T-cell (primary cell): ENCODE measurements at regions not wholly inside any gene's neighbourhood (a gene's known extent, or its start where the extent isn't known, plus 50 kb on each side); places are given as distances from the start of the nearest gene placed in this dataset.

Experiments
- ATAC-seq, 4 experiments: fragments of 200-7000 bp in 3 of 4; fragments of 150-1000 bp in 1 of 4; cut with Tn5 transposase; replicated peaks in 1 of 4; 1 replicate in 3 of 4; 2 replicates in 1 of 4; pipeline ENCODE4 v1.10.0; 2021; ENCODE audit warnings: moderate library complexity in 3 of 4, mild to moderate bottlenecking in 2 of 4, moderate number of reproducible peaks in 1 of 4
- CTCF ChIA-PET, 2 donors: fragments of 300-600 bp; sonication (Branson Sonifier 250); formaldehyde crosslinking; loops; one replicate each; lab custom pipeline; 2022; ENCODE audit warnings: antibody characterized with exemption in 2 of 2; lab: Charles Lee
- POLR2A ChIA-PET, 2 donors: fragments of 300-600 bp; sonication (Branson Sonifier 250); formaldehyde crosslinking; loops; one replicate each; lab custom pipeline; 2022; ENCODE audit warnings: antibody characterized with exemption in 2 of 2; lab: Charles Lee
- DNase-seq, 35 experiments: peaks; one replicate each; pipeline versions ENCODE4 v3.0.0 to v3.0.0-alpha.2; 2013 to 2023
- H3K27ac ChIP-seq: one replicate; pipeline ENCODE4 v1.5.1; 2013; ENCODE audit warnings: low read length
- H3K27me3 ChIP-seq, 2 experiments: replicated peaks in 1 of 2; 1 replicate in 1 of 2; 2 replicates in 1 of 2; pipeline versions ENCODE4 v1.6.1 to v1.7.0; 2013; ENCODE audit warnings: low read length in 1 of 2, mixed read lengths in 1 of 2; ENCODE audit not compliant: control insufficient read depth in 2 of 2, insufficient read depth in 2 of 2; ENCODE audit errors: extremely low read depth in 1 of 2
- H3K36me3 ChIP-seq, 2 donors: 1 replicate in 1 of 2; 2 replicates in 1 of 2; pipeline versions ENCODE4 v1.6.1 to v1.7.0; 2013; ENCODE audit warnings: low read length in 1 of 2; ENCODE audit not compliant: control insufficient read depth in 2 of 2, insufficient read depth in 1 of 2; ENCODE audit errors: extremely low read depth in 1 of 2
- H3K4me1 ChIP-seq, 2 experiments: 1 replicate in 1 of 2; 2 replicates in 1 of 2; pipeline versions ENCODE4 v1.6.1 to v1.7.0; 2013; ENCODE audit warnings: low read length in 2 of 2, mixed read lengths in 1 of 2; ENCODE audit not compliant: insufficient read depth in 2 of 2, control insufficient read depth in 1 of 2; ENCODE audit errors: extremely low read depth in 1 of 2
- H3K4me3 ChIP-seq, 2 donors: 1 replicate in 1 of 2; 2 replicates in 1 of 2; pipeline versions ENCODE4 v1.5.1 to v1.7.0; 2013; ENCODE audit warnings: mild to moderate bottlenecking in 2 of 2, low read length in 1 of 2, moderate library complexity in 1 of 2; ENCODE audit not compliant: control insufficient read depth in 1 of 2; ENCODE audit errors: extremely low read depth in 1 of 2
- H3K9me3 ChIP-seq: 2 replicates; pipeline ENCODE4 v1.7.0; 2013
- H3K27ac Mint-ChIP-seq, 2 donors: one replicate each; pipeline ENCODE4 v1.8.0; 2020 to 2021; ENCODE audit warnings: mild to moderate bottlenecking in 2 of 2, mixed read lengths in 2 of 2
- H3K27me3 Mint-ChIP-seq, 2 donors: one replicate each; pipeline ENCODE4 v1.8.0; 2021 to 2022; ENCODE audit warnings: mixed read lengths in 2 of 2
- H3K36me3 Mint-ChIP-seq: one replicate; pipeline ENCODE4 v1.8.0; 2021; ENCODE audit warnings: mixed read lengths
- H3K4me1 Mint-ChIP-seq, 3 donors: one replicate each; pipeline ENCODE4 v1.8.0; 2020 to 2022; ENCODE audit warnings: mixed read lengths in 3 of 3, mild to moderate bottlenecking in 1 of 3
- H3K4me3 Mint-ChIP-seq, 3 donors: one replicate each; pipeline ENCODE4 v1.8.0; 2020 to 2022; ENCODE audit warnings: mild to moderate bottlenecking in 3 of 3, mixed read lengths in 3 of 3, moderate library complexity in 3 of 3
- H3K9me3 Mint-ChIP-seq, 3 donors: one replicate each; pipeline ENCODE4 v1.8.0; 2020 to 2022; ENCODE audit warnings: mixed read lengths in 3 of 3
- WGBS: methylation state at CpG from one replicate; pipeline ENCODE4 v1.1.5; 2013; ENCODE audit warnings: missing lambda C conversion rate; ENCODE audit not compliant: insufficient coverage; 5-methylcytosine and 5-hydroxymethylcytosine counted together

- Mint-ChIP-seq H3K36me3 (no peaks in the 10 kb centered on the region), H3K4me1 (no peaks in the 10 kb centered on the region), H3K27me3 (peaks cover 0 to 16% of the 10 kb centered on the region in 2 donors), H3K4me3 (no peak overlapping the region), H3K9me3 (peaks cover 0 to 5% (median 5%) of the 10 kb centered on the region in 3 donors), H3K27ac (no peak overlapping the region)
- Histone ChIP-seq H3K27ac (no peak overlapping the region), H3K4me1 (no peaks in the 10 kb centered on the region), H3K9me3 (no peaks in the 10 kb centered on the region), H3K27me3 (no peaks in the 10 kb centered on the region), H3K4me3 (no peak overlapping the region), H3K36me3 (no peaks in the 10 kb centered on the region)
- DNase-seq (no peak), ATAC-seq (no peak)
- CTCF ChIA-PET: no interaction called here
- POLR2A ChIA-PET: no interaction called here
- 90% methylated on average over 3 of the region's 8 CpGs for WGBS
Measured at GRCh38 chr18:24841536-24841935, 381.1 kb downstream of the HRH4 start.

DNA sequence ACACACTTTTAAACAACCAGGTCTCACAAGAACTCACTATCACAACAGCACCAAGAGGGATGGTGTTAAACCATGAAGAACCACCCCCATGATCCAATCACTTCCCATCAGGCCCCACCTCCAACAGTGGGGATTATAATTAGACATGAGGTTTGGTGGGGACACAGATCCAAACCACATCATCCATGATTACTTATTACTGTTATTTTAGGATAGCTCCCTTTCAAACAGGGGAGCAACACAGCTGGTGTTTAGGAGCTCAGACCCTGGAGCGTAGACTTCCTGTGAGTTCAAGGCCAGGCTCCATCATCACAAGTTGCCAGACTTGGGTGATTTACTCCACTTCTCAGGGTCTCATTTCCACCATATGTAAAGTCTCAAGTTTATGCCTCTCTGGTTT is 382.7 kb downstream of the HRH4 start:
- H3K4me1 ChIP-seq: no peaks in the 10 kb centered on the region
- Mint-ChIP-seq H3K4me3 (no peak overlapping the region), H3K9me3 (peaks cover 0 to 5% (median 5%) of the 10 kb centered on the region in 3 donors), H3K36me3 (no peaks in the 10 kb centered on the region), H3K4me1 (no peaks in the 10 kb centered on the region), H3K27me3 (peaks cover 2 to 16% of the 10 kb centered on the region in 2 donors), H3K27ac (no peak overlapping the region)
- H3K9me3 ChIP-seq: no peaks in the 10 kb centered on the region
- no peak overlapping the region for H3K4me3 ChIP-seq
- DNase-seq: no peak
- WGBS: 100% methylated on average over 1 of the region's 1 CpG
- ATAC-seq: no peak
- no peaks in the 10 kb centered on the region for H3K27me3 ChIP-seq
- no peak overlapping the region for H3K27ac ChIP-seq
- no peaks in the 10 kb centered on the region for H3K36me3 ChIP-seq
- CTCF ChIA-PET: no interaction called here
- POLR2A ChIA-PET: no interaction called here

DNA sequence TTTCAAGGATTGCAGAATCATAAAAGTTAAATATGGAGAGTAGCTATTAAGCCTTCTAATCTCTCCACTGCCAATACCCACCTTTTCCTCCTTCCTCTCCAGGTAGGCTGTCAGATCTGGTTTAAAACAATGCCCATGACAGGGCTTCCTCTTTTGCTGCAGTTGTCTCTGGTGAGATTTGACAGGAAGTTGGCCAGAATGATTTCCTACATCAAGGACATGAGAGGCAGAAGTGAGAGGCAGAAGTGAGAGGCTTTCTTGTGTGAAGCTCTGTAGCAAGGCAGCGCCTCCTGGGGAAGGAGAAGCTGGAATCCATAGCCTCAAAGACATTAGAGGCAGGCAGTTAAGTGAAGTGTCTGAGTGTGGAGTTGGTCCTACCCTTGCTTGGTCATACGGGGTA is 385.7 kb downstream of the HRH4 start:
- Histone ChIP-seq H3K9me3 (no peaks in the 10 kb centered on the region), H3K27me3 (no peaks in the 10 kb centered on the region), H3K36me3 (no peaks in the 10 kb centered on the region), H3K27ac (no peak overlapping the region), H3K4me1 (no peaks in the 10 kb centered on the region), H3K4me3 (no peak overlapping the region)
- CTCF ChIA-PET: no interaction called here
- no CpG with 5 or more reads among the region's 2 CpGs for WGBS
- Mint-ChIP-seq H3K9me3 (peaks cover 0 to 5% (median 5%) of the 10 kb centered on the region in 3 donors), H3K4me1 (no peaks in the 10 kb centered on the region), H3K27me3 (peaks cover 2 to 16% of the 10 kb centered on the region in 2 donors), H3K27ac (no peak overlapping the region), H3K36me3 (no peaks in the 10 kb centered on the region), H3K4me3 (no peak overlapping the region)
- DNase-seq (no peak), ATAC-seq (no peak)
- POLR2A ChIA-PET: interaction anchor here in 1 of 2 donors (0.6 kb wide), 1 partner anchor 1567 kb away, joined by 3 read pairs; no protein-coding TSS in a partner anchor

DNA sequence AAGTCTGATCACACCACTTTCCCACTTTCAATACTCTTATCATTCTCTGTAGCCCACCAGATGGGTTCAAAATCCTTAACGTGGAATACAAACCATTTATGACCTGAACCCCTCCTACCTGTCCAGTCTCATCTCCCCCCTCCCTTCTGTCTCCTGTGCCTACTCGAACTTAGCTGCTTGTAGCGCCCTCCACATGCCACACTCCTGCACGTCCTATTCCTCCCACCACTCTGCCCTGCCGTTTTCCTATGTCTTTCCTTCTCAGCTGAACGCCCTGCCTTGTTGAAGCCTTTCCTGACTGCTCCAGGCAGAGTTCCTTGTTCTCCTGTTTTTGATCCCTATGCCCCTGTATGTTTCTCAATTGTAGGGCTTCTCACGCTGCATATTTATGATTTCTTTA is 390.1 kb downstream of the HRH4 start:
- no peak overlapping the region for H3K27ac ChIP-seq
- ATAC-seq (no peak), DNase-seq (no peak)
- no peaks in the 10 kb centered on the region for H3K36me3 ChIP-seq
- ChIA-PET CTCF (no interaction called here), POLR2A (no interaction called here)
- Mint-ChIP-seq H3K4me1 (no peaks in the 10 kb centered on the region), H3K4me3 (no peak overlapping the region), H3K36me3 (no peaks in the 10 kb centered on the region), H3K27ac (no peak overlapping the region), H3K9me3 (no peaks in the 10 kb centered on the region), H3K27me3 (peaks cover 8 to 10% of the 10 kb centered on the region in 2 donors)
- WGBS: 65% methylated on average over 6 of the region's 7 CpGs
- no peaks in the 10 kb centered on the region for H3K9me3 ChIP-seq
- H3K27me3 ChIP-seq: peaks cover 0 to 4% of the 10 kb centered on the region in 2 experiments
- no peaks in the 10 kb centered on the region for H3K4me1 ChIP-seq
- no peak overlapping the region for H3K4me3 ChIP-seq

DNA sequence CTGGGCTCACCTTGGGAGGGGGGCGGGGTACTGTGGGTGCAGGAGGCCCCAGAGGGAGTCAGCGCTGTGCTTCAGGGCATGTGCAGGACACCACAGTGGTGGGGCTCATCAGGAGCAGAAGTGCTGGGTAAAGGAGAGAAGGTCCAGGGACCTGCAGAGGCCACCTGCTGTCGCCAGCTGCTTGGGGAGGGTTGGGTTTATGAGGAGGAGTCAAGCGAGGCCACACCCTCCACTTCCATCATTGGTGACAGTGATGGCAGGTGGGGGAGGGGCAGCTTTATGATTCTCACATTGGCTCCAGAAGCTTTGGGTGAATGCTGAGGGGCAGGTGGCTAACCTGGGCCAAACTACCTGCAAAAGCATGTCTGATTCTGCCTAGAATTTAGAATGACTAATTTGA is 392.6 kb downstream of the HRH4 start:
- H3K27me3 ChIP-seq: peaks cover 0 to 4% of the 10 kb centered on the region in 2 experiments
- H3K9me3 ChIP-seq: no peaks in the 10 kb centered on the region
- no peak for DNase-seq
- H3K27ac ChIP-seq: no peak overlapping the region
- POLR2A ChIA-PET: no interaction called here
- Mint-ChIP-seq H3K4me3 (no peak overlapping the region), H3K4me1 (no peaks in the 10 kb centered on the region), H3K27me3 (peaks cover 8 to 14% of the 10 kb centered on the region in 2 donors), H3K27ac (no peak overlapping the region), H3K9me3 (no peaks in the 10 kb centered on the region), H3K36me3 (no peaks in the 10 kb centered on the region)
- no peaks in the 10 kb centered on the region for H3K36me3 ChIP-seq
- no peak for ATAC-seq
- CTCF ChIA-PET: interaction anchor here in 1 of 2 donors (0.5 kb wide), 1 partner anchor 124 kb away, joined by 5 read pairs; no protein-coding TSS in a partner anchor
- no peaks in the 10 kb centered on the region for H3K4me1 ChIP-seq
- no peak overlapping the region for H3K4me3 ChIP-seq
- WGBS: no CpG with 5 or more reads among the region's 4 CpGs

DNA sequence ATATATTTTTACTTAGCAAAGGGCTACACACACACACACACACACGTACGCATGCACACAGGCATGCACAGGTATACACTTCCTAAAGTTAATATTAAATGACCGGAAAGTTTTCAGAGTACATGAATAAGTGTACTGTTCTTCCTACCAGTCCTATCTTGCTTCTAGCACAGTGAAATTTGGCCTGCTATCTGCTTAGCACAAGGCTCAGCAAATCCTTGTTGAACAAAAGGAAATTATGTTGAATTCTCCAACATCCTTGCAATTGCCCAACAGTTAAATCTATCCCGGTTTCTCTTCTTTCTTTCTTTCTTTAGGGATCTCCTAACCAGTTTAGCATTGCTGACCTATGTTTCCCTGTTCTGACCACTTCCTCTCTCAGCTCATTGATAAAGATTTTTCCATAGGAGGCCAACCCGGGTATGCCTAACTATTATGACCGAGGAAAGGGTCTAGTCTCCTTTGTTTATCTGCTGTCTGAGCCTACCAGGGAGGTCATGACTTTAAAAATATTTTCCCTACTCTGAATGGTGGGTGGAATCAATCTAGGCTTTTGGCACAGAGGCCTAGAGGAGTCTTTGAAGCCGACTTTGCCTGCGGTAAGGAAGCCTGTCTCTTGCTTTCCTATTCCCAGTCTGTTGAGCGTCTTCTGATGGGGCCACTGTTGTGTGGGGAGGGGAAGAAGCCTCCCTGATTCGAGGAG is 400.7 kb downstream of the HRH4 start:
- H3K4me1 Mint-ChIP-seq: no peaks in the 10 kb centered on the region
- no peaks in the 10 kb centered on the region for H3K36me3 Mint-ChIP-seq
- no peaks in the 10 kb centered on the region for H3K27me3 ChIP-seq
- no peak for ATAC-seq
- WGBS: 85% methylated on average over 4 of the region's 10 CpGs
- no peaks in the 10 kb centered on the region for H3K9me3 ChIP-seq
- no peak overlapping the region for H3K27ac Mint-ChIP-seq
- DNase-seq: no peak
- H3K4me1 ChIP-seq: no peaks in the 10 kb centered on the region
- peaks cover 0 to 3% (median 0%) of the 10 kb centered on the region in 3 donors for H3K9me3 Mint-ChIP-seq
- no peak overlapping the region for H3K27ac ChIP-seq
- ChIA-PET POLR2A (no interaction called here), CTCF (no interaction called here)
- H3K36me3 ChIP-seq: no peaks in the 10 kb centered on the region
- H3K27me3 Mint-ChIP-seq: peaks cover 0 to 5% of the 10 kb centered on the region in 2 donors
- no peak overlapping the region for H3K4me3 ChIP-seq
- H3K4me3 Mint-ChIP-seq: no peak overlapping the region
